H9 (cell line): ENCODE measurements at regions not wholly inside any gene's neighbourhood (a gene's known extent, or its start where the extent isn't known, plus 50 kb on each side); places are given as distances from the start of the nearest gene placed in this dataset.

Experiments
- DNase-seq: peaks from one replicate; pipeline ENCODE4 v3.0.0-alpha.2; 2017
- H2AFZ ChIP-seq: one replicate; pipeline ENCODE4 v1.6.1; 2013; ENCODE audit warnings: mild to moderate bottlenecking, low read length, control low read depth, moderate library complexity
- H2AK5ac ChIP-seq: 2 replicates; pipeline ENCODE4 v1.6.1; 2013; ENCODE audit warnings: low read length, control low read depth, mixed read lengths; ENCODE audit not compliant: insufficient read length
- H2BK120ac ChIP-seq: one replicate; pipeline ENCODE4 v1.6.1; 2013; ENCODE audit warnings: low read depth, mild to moderate bottlenecking, low read length, control low read depth, inconsistent platforms; ENCODE audit not compliant: poor library complexity, severe bottlenecking
- H2BK12ac ChIP-seq: 2 replicates; pipeline ENCODE4 v1.6.1; 2013; ENCODE audit warnings: low read length, control low read depth, mixed read lengths, low read depth; ENCODE audit not compliant: insufficient read length
- H2BK15ac ChIP-seq: 2 replicates; pipeline ENCODE4 v1.6.1; 2013; ENCODE audit warnings: low read depth, low read length, control low read depth
- H2BK20ac ChIP-seq: one replicate; pipeline ENCODE4 v1.6.1; 2013; ENCODE audit warnings: low read depth, mild to moderate bottlenecking, low read length, control low read depth, inconsistent platforms; ENCODE audit not compliant: poor library complexity, severe bottlenecking
- H2BK5ac ChIP-seq: 2 replicates; pipeline ENCODE4 v1.6.1; 2013; ENCODE audit warnings: low read length, control low read depth, mixed read lengths; ENCODE audit not compliant: insufficient read length
- H3K14ac ChIP-seq: 2 replicates; pipeline ENCODE4 v1.6.1; 2013; ENCODE audit warnings: low read length, control low read depth; ENCODE audit not compliant: insufficient read depth
- H3K18ac ChIP-seq: 2 replicates; pipeline ENCODE4 v1.6.1; 2013; ENCODE audit warnings: low read depth, mild to moderate bottlenecking, mixed read lengths, low read length, control low read depth; ENCODE audit not compliant: insufficient read length
- H3K23ac ChIP-seq: 2 replicates; pipeline ENCODE4 v1.6.1; 2013; ENCODE audit warnings: low read length, control low read depth, mixed read lengths, low read depth; ENCODE audit not compliant: insufficient read length
- H3K23me2 ChIP-seq: 2 replicates; pipeline ENCODE4 v1.6.1; 2013; ENCODE audit warnings: low read depth, mild to moderate bottlenecking, mixed read lengths, low read length, control low read depth; ENCODE audit not compliant: insufficient read length, poor library complexity, severe bottlenecking
- H3K27ac ChIP-seq: 2 replicates; pipeline ENCODE4 v1.5.1; 2013; ENCODE audit warnings: low read length, control low read depth, mixed read lengths, low read depth; ENCODE audit not compliant: insufficient read length
- H3K27me3 ChIP-seq: 2 replicates; pipeline ENCODE4 v1.6.1; 2013; ENCODE audit warnings: low read length, control low read depth, inconsistent platforms; ENCODE audit not compliant: insufficient read depth
- H3K4ac ChIP-seq: 2 replicates; pipeline ENCODE4 v1.6.1; 2013; ENCODE audit warnings: low read depth, mild to moderate bottlenecking, control low read depth, inconsistent platforms, low read length, moderate library complexity
- H3K4me1 ChIP-seq: 2 replicates; pipeline ENCODE4 v1.6.1; 2013; ENCODE audit warnings: low read length, control low read depth, inconsistent platforms; ENCODE audit not compliant: insufficient read depth
- H3K4me2 ChIP-seq: 2 replicates; pipeline ENCODE4 v1.6.1; 2013; ENCODE audit warnings: low read length, control low read depth, mixed read lengths; ENCODE audit not compliant: insufficient read length, insufficient read depth
- H3K56ac ChIP-seq: 2 replicates; pipeline ENCODE4 v1.6.1; 2013; ENCODE audit warnings: low read depth, mild to moderate bottlenecking, mixed read lengths, low read length, control low read depth; ENCODE audit not compliant: insufficient read length
- H3K79me1 ChIP-seq: 2 replicates; pipeline ENCODE4 v1.6.1; 2013; ENCODE audit warnings: low read depth, mild to moderate bottlenecking, moderate library complexity, low read length, control low read depth, inconsistent platforms; ENCODE audit not compliant: insufficient read depth, poor library complexity, severe bottlenecking
- H3K79me2 ChIP-seq: 2 replicates; pipeline ENCODE4 v1.6.1; 2013; ENCODE audit warnings: low read length, control low read depth, inconsistent platforms; ENCODE audit not compliant: insufficient read depth
- H3K9ac ChIP-seq: 2 replicates; pipeline ENCODE4 v1.6.1; 2013; ENCODE audit warnings: low read length, control low read depth, mixed read lengths; ENCODE audit not compliant: insufficient read length; ENCODE audit errors: extremely low read depth
- H3K9me3 ChIP-seq: one replicate; pipeline ENCODE4 v1.6.1; 2013; ENCODE audit warnings: low read depth, low read length, inconsistent platforms; ENCODE audit not compliant: control insufficient read depth
- H3T11ph ChIP-seq: one replicate; pipeline ENCODE4 v1.6.1; 2013; ENCODE audit warnings: mild to moderate bottlenecking, low read length, control low read depth, inconsistent platforms
- H4K20me1 ChIP-seq: one replicate; pipeline ENCODE4 v1.6.1; 2013; ENCODE audit not compliant: control insufficient read depth, insufficient read length, insufficient read depth
- H4K5ac ChIP-seq: 2 replicates; pipeline ENCODE4 v1.6.1; 2013; ENCODE audit warnings: low read depth, mild to moderate bottlenecking, mixed read lengths, low read length, control low read depth; ENCODE audit not compliant: insufficient read length
- H4K8ac ChIP-seq: replicated peaks from 2 replicates; pipeline ENCODE4 v1.6.1; 2013; ENCODE audit warnings: low read length, control low read depth, mixed read lengths, low read depth; ENCODE audit not compliant: insufficient read length
- H4K91ac ChIP-seq: 2 replicates; pipeline ENCODE4 v1.6.1; 2013; ENCODE audit warnings: low read depth, mild to moderate bottlenecking, moderate library complexity, mixed read lengths, low read length, control low read depth; ENCODE audit not compliant: insufficient read length
- H3K27ac Mint-ChIP-seq, 3 experiments: 2 replicates in 2 of 3; 3 replicates in 1 of 3; pipeline ENCODE4 v1.8.0; 2020 to 2021; ENCODE audit warnings: mixed read lengths in 3 of 3, mild to moderate bottlenecking in 1 of 3, moderate library complexity in 1 of 3
- H3K27me3 Mint-ChIP-seq: 2 replicates; pipeline ENCODE4 v1.8.0; 2021; ENCODE audit warnings: low read depth, mild to moderate bottlenecking, moderate library complexity, mixed read lengths
- H3K36me3 Mint-ChIP-seq, 3 experiments: 2 replicates in 2 of 3; 3 replicates in 1 of 3; pipeline ENCODE4 v1.8.0; 2020 to 2021; ENCODE audit warnings: low read depth in 3 of 3, mixed read lengths in 3 of 3; ENCODE audit not compliant: insufficient read depth in 1 of 3
- H3K4me1 Mint-ChIP-seq, 2 experiments: 2 replicates each; pipeline ENCODE4 v1.8.0; 2020; ENCODE audit warnings: mixed read lengths in 2 of 2
- H3K4me3 Mint-ChIP-seq, 2 experiments: 2 replicates in 1 of 2; 3 replicates in 1 of 2; pipeline ENCODE4 v1.8.0; 2020 to 2021; ENCODE audit warnings: mild to moderate bottlenecking in 2 of 2, mixed read lengths in 2 of 2, moderate library complexity in 1 of 2
- H3K9me3 Mint-ChIP-seq, 2 experiments: 2 replicates in 1 of 2; 3 replicates in 1 of 2; pipeline ENCODE4 v1.8.0; 2020; ENCODE audit warnings: mild to moderate bottlenecking in 2 of 2, mixed read lengths in 2 of 2, moderate library complexity in 1 of 2
- CTCF ChIP-seq: fragments of 200-600 bp; sonication (generic); conservative IDR thresholded peaks from 3 replicates; pipeline ENCODE4 v1.8.0; 2021; ENCODE audit warnings: antibody characterized with exemption, mild to moderate bottlenecking
- WGBS: extraction: QIAGEN DNeasy Blood & Tissue Kit; methylation state at CpG from one replicate; pipeline ENCODE4 v1.1.7; 2013; ENCODE audit warnings: missing lambda C conversion rate, low lambda C conversion rate, mixed read lengths; ENCODE audit not compliant: insufficient read length; ENCODE audit errors: extremely low coverage; 5-methylcytosine and 5-hydroxymethylcytosine counted together

GRCh38 chr14:86087377-86087776 lies 557.4 kb downstream of the FLRT2 start:
- Mint-ChIP-seq H3K4me1 (peaks cover 18 to 23% of the 10 kb centered on the region in 2 experiments), H3K27me3 (no peaks in the 10 kb centered on the region), H3K9me3 (no peaks in the 10 kb centered on the region), H3K4me3 (no peak overlapping the region), H3K27ac (0 out of 7 replicates have a peak overlapping the region, but pooled peaks of 1 of the 3 experiments have one; percentile 21), H3K36me3 (peaks cover 0 to 4% (median 0%) of the 10 kb centered on the region in 3 experiments; a peak in 1 of 7 replicates)
- Histone ChIP-seq H3K79me2 (no peaks in the 10 kb centered on the region), H2BK20ac (no peak overlapping the region), H3K23ac (no peak overlapping the region), H2AFZ (no peak overlapping the region), H2BK120ac (no peak overlapping the region), H3K4me1 (no peaks in the 10 kb centered on the region), H2BK15ac (no peak overlapping the region), H3K27ac (no peak overlapping the region), H3T11ph (no peak overlapping the region), H4K20me1 (no peaks in the 10 kb centered on the region), H2BK5ac (no peak overlapping the region), H4K91ac (no peak overlapping the region), H4K8ac (no peak overlapping the region), H3K14ac (no peak overlapping the region), H3K4me2 (no peak overlapping the region), H4K5ac (no peak overlapping the region), H3K9ac (no peak overlapping the region), H3K79me1 (no peaks in the 10 kb centered on the region), H3K27me3 (no peaks in the 10 kb centered on the region), H3K56ac (no peak overlapping the region), H2AK5ac (no peak overlapping the region), H3K18ac (no peak overlapping the region), H3K9me3 (no peaks in the 10 kb centered on the region), H3K23me2 (no peaks in the 10 kb centered on the region), H3K4ac (no peak overlapping the region), H2BK12ac (no peak overlapping the region)
- no CpG with 5 or more reads among the region's 2 CpGs for WGBS
- no peak for TF ChIP-seq CTCF
- no peak for DNase-seq
